Right kidney (tissue), 1 donor: ENCODE measurements at regions not wholly inside any gene's neighbourhood (a gene's known extent, or its start where the extent isn't known, plus 50 kb on each side); places are given as distances from the start of the nearest gene placed in this dataset.
A peak's percentile ranks its signal among the peaks of the same experiment; 100 is the strongest.

ENCODE experiments used
- DNase-seq: peaks from one replicate; pipeline ENCODE4 v3.0.0-alpha.2; 2016

DNA sequence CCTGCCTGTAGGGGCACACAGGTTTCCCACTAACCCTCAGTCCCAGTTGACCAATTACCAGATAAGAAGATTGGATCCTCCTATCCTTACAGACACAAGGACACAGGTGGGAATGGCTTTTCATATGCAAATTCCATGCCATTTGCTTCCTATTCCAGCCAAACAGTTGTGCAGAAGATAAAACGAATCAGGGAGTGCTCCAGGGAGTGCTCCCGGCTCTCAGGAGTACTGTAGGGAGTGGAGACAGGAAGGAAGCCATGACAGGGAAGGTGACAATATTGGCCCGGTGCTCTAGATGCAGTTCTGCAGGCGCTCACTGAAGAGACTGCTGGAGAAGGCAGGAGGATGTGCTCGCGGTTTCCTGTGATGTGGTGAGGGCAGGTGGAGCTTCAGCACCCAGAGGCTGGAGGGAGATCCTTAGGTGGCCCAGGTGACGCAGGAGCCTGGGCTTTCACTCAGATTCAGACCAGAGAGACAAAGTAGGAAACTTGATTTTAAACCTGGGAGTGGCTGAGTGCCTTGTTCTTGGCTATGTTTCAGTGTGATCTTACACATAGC, 260.0 kb downstream of the AUH start:
- DNase-seq: no peak

DNA sequence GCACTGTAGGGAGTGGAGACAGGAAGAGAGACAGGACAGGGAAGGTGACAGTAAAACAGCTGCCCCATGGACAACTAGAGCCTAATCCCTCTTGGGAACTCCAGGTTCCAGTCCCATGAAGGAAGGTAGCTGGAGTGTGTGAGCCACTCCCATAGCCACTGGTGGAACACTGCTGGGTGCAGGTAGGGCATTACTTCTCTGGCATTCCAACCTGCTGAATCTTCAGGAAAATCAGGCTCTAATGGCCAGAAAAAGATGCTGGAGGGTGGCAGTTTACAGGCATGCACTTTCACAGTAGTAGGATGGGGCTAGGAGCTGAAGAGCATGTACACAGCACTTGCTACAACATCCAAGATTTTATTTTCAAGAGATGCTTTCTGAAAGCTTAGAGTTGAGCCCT, 259.4 kb downstream of the AUH start:
- no peak for DNase-seq

DNA sequence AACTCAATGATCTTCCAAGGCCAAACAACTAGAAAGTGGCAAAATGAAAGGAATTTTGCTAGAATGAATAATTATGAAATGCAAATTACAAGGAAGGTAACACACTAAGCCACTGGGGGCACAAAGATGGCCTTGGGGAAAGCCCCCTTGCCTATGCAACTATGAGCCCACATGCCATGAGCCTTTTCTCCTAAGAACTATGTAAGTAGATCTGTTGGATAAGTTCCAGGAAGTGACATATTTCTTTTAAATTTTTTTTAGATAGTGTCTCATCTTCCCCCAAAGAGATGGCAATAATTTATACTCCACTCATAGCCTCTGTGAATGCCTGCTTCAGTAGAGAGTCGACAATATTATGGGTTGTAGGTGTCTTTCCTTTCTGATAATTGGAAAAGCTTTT, 257.8 kb downstream of the AUH start:
- DNase-seq: no peak

DNA sequence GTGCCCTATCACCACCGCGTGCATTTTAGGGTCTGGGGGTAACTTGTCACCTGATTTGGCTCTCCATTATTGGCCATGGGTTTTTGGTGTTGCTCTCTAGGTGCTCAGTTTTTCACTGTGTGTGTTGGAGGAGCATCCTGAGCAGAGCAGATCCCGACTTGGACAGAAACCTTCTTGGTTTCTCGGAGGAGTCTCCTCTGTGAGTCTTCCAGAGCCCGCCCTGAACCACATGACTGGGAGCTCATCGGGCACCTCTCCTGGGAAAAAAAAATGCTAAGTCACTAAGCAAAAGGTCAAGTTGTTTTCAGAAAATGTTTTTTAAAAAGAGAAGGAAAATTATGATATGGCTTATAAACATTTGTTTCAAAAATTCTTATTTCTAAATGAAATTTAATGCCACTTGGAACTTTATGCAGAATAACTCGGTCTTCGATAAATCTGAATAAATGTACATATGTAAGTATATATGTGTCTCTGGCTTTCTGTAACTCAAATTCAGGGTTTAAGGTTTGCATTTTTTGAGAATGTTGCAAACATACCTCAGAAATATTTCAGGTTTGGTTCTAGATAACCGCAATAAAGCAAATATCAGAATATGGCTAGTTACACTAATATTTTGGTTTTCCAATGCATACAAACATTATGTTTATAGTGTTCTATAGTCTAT, 255.2 kb downstream of the AUH start:
- DNase-seq: no peak

DNA sequence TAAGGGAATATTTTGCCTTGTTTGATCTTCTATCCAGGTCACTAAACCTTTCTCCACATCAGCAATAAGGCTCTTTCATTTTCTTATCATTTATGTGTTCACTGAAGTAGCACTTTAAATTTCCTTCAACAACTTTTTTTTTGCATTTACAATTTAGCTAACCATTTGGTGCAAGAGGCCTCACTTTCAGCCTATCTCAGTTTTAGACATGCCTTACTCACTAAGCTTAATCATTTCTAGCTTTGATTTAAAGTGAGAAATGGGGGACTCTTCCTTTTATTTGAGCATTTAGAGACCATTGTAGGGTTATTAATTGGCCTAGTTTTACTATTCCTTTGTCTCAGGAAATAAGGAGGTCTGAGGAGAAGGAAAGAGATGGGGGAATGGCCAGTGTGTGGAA, 250.5 kb downstream of the AUH start:
- DNase-seq: no peak

DNA sequence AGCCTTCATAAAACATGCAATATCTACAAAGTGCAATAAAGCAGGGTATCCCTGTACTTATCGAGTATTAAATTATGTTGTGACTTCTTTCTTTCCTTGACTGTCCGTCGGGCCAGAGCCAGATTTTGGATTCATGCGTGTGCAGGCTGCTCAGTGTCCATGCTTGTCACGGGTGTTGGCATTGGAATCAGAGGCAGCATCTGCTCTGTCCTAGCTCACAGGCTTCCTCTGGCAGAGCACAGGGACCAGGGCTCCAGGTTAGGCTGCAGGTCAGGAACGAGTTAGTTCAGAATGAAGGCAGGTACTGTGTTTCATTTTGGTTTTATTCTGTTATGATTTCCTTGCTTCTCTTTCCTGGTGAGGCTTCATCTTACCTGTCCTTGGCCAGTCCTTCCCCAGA, 249.8 kb downstream of the AUH start:
- DNase-seq: no peak

DNA sequence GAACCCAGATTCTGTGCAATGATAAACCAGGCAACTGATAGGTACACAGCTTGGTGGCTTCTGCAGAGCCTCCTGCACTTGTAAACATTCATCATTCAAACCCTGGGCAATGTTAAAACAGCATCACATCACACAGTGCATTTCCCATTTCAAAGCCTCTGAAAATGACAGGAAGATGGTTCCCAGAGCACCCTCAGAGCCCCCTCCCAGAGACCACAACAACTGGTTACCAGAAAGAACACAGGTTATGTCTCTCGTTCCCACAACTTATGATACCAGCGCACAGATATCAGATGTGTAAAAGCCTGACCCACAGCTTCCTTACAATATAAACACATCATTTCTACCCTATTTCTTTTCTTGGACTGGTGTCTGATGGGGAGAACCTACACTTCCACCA, 248.7 kb downstream of the AUH start:
- DNase-seq: no peak

DNA sequence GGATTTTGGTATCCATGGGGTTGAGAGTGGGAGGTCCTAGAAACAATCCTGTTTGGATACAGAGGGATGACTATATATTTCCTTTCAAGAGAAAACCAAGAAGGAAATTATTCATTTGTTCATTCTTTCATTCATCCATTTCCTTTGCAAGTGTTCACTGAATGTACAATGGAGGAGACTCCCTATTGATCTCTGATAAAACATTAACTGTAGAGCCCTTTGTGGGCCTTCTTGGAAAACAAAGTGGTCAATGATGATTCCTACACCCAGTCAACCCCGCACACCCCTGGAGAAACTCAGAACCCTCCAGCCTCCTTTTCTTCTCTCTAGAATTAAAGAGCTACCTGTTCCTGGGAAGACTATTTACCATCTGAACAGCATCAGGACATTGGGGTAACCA, 247.3 kb downstream of the AUH start:
- DNase-seq: no peak

DNA sequence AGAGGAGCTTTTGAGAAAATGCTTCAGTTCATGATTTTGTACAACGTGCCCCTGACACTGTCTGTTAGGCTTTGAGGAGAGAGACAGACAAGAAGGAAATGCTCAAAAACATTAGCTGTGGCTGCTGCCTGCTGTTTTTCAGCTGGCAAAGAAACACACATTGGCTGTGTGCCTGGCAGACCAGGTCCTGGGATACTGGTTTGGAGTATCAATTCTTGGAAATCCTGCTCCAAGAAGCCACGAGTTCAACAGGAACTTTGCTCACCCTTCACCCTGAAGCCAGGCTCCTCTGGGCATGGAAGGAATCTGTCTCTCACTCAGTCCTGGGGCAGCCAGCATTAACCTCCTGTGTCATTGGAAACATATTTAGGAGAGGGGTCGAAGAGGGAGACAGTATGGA, 245.5 kb downstream of the AUH start:
- DNase-seq: no peak

DNA sequence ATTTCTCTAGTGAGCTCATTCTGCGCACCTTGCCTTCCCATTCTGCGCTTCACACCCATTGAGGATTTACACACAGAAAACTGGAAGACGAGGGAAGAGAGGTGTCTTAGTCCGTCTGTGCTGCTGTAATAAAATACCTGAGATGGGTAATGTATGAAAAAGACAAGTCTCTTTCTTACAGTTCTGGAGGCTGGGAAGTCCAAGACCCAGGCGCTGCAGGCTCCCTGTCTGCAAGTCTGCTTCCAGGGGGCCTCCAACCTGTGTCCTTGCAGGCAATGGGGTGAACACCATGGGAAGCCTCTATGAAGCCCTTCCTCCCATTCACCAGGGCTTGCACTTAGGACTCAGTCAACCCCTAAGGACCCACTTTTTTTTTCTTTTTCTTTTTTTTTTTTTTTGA, 245.0 kb downstream of the AUH start:
- DNase-seq: no peak

DNA sequence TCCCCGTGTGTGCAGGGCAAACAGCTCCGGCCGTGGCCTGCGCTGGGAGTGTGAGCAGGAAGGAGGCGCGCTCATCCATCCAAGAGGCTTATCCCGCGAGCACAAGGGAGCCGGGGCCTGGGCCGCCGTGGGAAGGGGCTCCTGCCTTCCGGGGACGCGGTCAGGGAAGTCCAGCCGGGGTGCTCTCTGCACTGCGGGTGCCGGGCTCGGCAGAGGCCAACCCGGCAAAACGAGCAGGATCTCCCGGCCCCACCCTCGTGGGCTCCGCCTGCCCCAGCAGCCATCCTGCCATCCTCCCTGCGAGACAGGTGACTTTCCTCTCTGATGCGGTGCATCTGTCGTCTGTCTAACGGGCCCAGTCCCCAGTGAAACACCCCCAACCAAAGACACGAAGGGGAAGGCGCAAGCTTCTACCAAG, 244.2 kb downstream of the AUH start:
- DNase-seq: no peak

DNA sequence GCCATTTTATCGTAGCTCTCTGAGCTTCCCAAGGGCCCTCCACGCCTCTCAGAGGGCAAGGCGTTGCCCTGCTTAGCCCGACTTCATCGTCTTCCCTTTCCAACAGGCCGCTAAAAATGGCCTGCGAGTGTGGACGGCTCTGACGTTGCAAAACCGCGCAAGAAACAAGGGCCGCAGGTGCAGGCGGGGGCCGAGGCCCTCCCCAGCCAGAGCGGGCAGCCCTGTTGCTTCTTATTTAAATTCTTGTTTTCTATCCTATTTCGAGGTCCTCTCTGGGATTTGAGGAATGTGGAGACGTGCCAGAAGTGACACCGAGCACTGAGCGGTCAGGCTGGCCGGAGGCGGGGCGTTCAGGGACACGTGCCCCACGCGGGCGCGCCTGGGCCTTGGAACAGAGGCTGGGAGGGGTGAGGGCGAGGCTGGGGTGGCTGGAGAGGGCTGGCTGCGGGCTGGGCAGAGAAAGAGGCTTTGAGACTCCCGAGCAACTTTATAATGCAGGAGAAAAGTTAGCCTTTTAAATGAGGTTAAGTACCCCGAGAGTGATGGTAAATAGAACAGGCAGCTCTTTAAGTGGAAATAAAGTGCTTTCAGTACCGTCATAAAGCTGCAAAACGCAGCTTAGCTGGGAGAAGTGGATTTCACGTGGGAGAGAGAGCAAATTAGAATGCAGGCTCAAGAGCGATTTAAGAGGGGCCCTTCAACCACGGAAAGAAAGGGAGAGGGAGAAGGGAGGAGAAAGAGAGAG, 243.6 kb downstream of the AUH start:
- peak; percentile 77 for DNase-seq

DNA sequence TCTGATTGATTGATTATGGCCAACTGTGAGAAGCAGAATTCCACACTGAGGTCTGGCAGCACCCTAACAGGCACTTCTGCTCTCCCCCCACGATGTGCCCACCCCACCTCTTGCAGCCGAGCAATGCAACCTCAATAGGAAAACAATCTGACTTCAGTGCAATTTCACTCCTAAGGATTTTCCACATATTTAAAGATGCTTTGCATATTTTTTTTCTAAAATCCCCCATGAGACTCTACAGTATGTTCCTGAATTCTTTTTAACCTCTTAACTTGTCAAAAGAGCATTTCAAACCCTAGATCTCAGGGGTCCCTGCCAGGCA, 243.1 kb downstream of the AUH start:
- DNase-seq: no peak

DNA sequence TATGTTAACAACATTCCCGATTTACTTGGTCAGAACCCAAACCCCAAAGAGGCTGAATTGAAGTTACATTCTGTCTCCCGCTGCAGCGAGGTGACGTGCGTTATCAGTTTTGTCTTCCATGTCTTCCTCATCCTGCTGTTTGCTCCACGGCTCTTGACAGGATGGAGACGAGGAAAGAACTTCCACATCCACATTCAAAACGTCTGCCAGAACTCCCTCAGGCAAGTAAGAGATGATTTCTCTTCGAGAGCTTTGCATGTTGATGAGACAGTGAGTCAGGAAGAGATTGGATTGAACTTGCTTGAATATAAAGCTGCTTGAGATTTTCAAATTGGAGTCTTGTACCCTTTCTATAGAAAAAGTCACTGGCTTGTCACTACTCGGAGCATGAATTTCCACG, 242.6 kb downstream of the AUH start:
- no peak for DNase-seq

DNA sequence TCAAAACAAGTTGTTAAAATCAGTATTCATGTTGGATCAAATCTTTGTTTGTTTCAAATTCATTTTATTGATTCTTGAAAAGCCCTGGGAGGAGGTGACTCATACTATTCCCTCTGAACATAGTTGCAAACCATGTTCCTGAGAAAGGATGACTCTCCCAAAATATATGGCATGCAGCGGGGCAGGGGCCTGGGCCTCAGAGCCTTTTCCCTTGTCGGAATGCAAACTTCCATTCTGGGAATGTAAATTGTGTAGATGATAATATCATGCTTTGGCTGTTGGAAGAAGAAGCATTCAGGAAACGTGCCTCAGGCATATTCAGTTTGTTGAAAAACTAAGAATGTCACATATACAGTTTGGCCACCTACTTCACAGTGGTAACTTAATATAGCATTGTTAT, 242.0 kb downstream of the AUH start:
- DNase-seq: no peak

DNA sequence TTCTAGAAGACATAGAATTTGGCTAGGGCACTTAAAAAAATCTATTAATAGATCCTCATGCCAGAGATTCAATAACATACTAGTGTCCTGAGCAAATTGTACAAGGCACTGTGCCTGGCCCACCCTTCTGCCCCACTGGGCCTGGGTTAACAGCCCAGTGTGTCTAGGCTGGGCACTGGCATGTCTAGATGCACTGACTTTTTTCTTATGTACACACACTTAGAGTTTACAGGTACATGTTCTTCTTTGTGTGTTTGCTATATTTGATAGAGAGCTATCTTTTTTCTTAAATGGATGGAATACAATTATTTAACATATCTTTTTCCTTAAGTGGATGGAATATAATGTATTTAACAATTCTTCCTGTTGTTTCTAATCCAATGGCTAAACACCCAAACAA, 241.5 kb downstream of the AUH start:
- no peak for DNase-seq

DNA sequence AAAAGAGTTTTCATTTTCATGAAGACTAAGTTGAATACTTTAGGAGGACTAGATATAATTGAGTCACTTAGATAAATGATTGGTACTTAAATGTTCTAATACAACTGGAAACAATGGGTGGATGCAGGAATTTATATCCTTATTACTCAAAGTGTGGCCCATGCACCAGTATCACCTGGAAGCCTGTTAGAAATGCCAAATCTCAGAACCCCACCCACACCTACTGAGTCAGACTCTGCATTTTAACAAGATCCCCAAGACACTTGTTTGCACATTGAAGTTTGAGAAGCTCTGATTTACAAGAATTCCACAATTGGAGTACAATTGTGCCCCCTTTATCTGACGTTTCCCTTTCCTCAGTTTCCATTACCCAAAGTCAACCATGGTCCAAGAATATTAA, 239.0 kb downstream of the AUH start:
- DNase-seq: no peak

DNA sequence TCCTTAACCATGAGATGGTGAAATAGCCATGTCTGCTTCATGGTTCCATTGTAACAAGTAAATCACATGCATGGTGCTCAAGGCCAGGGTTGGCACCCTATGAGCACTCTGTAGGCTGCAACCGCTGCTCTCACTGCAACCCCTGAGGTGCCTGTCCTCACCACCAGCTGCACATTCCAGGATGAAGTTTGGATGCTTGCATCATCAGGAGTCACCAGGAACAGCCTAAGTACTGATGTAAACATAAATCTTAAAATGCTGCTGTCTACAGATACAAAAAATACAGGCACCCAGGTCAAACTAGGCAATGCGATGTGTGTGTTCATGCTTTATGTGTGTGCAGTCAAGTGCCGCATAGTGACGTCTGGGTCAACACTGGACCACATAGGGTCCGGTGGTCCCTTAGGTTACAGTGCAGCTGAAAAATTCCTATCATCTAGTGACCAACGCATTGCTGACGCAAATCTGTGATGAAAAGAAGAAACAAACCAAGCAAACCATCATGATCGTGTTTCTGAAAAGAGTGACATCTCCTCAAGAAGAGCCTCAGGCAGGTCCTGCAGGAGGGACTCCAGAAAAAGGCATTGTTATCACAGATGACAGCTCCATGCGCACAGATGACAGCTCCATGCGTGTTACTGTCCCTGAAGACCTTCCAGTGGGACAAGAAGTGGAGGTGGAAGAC, 234.8 kb downstream of the AUH start:
- no peak for DNase-seq

DNA sequence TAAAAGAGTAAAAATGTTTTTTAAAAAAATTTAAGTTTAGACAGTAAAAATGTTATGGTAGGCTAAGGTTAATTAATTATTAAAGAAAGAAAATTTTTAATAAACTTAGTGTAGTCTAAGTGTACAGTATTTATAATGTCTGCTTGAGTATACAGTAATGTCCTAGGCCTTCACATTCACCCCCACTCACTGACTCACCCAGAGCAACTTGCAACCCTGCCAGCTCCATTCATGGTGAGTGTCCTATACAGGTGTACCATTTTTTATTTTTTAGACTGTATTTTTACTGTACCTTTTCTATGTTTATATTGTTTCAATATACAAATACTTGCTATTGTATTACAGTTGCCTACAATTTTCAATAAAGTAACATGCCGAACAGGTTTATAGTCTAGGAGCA, 234.1 kb downstream of the AUH start:
- DNase-seq: no peak

DNA sequence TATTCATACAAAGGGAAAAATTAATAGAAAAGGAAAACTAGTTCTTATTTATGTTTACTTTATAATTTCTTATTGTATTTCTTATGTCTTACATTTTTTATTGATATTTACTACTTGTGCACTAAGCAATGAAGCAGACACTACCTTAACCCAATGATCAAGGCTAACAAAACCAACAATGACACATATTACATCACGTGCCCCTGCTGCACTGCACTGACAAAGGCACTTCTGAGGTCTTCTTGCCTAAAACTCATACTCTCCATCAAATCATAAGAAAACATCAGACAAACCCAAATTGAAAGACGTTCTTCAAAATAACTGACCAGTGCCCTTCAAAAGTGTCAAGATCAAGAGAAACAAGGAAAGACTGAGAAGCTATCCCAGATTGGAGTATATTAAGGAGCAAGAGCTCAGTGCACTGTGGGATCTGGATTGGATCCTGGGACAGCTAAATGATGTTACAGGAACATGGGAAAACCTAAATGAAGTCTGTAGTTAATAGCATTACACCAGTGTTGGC, 230.9 kb downstream of the AUH start:
- DNase-seq: no peak

DNA sequence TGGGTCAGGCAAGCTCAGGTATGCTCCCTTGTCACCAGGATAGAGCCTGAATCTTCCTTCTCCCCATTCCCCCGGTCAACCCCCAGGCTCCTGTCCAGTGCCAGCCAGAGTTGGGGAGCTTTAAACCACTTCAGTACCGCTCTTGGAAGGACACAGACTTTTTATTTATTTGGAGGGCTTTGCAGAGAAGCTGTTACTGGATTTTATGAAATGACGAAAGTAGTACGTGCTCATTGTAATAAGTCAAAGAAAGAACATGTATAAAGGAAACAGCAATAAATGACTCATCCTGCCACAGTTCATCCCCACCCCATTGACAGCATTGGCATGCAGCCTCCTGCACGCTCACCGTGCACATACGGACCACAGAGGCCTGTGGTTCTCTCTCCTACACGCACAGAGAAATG, 230.3 kb downstream of the AUH start:
- no peak for DNase-seq

DNA sequence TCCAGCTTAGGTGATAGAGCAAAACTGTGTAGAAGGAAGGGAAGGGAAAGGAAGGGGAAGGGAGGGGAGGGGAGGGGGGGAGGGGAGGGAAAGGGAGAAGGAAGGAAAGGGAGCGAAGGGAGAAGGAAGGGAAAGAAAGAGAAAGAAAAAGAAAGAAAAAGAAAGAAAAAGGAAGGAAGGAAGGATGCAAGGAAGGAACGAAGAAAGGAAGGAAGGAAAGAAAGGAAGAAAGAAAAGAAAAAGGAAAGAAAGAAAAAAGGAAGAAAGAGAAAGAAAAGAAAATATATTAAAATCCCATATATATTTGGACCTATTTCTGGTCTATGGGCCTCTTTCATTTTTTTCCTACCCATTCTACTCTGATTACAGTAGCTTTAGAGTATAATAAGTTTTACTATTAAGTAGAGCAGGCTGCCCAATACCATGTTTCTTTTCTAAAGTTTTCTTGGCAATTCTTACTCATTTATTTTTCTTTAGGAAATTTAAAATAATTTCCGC, 229.1 kb downstream of the AUH start:
- DNase-seq: no peak

DNA sequence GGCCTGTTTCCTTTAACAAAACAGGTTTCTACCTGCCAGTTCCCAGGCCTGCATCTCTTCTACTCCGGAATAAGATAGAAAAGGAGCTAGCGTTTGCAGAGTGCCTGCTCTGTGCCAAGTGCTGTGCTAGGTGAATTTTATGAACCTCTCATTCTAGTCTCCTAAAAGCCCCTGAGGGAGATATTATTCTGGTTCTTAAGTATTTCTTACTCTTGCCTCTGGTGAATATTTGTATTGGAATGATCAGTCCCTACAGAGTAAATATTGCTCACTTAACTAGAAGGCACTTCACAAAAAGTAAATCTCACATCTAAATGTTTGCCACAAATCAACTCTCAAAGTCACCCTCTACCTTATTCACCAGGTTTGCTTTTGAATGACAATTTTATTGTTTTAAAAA, 227.1 kb downstream of the AUH start:
- DNase-seq: no peak
